Spinal cord (tissue), 9 donors: ENCODE measurements at regions not wholly inside any gene's neighbourhood (a gene's known extent, or its start where the extent isn't known, plus 50 kb on each side); places are given as distances from the start of the nearest gene placed in this dataset.
A peak's percentile ranks its signal among the peaks of the same experiment; 100 is the strongest.

Experiments used
- DNase-seq, 6 donors: peaks; one replicate each; pipeline versions ENCODE4 v3.0.0 to v3.0.0-alpha.2; 2013 to 2015; ENCODE audit warnings: low spot score in 6 of 6, low read depth in 4 of 6
- H3K27ac ChIP-seq: one replicate; pipeline ENCODE4 v1.5.1; 2013; ENCODE audit warnings: low read depth, low read length, control low read depth
- H3K27me3 ChIP-seq: one replicate; pipeline ENCODE4 v1.6.1; 2013; ENCODE audit warnings: low read length; ENCODE audit not compliant: control insufficient read depth, insufficient read depth
- H3K36me3 ChIP-seq: one replicate; pipeline ENCODE4 v1.6.1; 2013; ENCODE audit warnings: low read length; ENCODE audit not compliant: control insufficient read depth, insufficient read depth
- H3K4me1 ChIP-seq: one replicate; pipeline ENCODE4 v1.6.1; 2013; ENCODE audit warnings: low read length; ENCODE audit not compliant: control insufficient read depth, insufficient read depth
- H3K4me3 ChIP-seq: one replicate; pipeline ENCODE4 v1.5.1; 2013; ENCODE audit warnings: low read depth, low read length, control low read depth
- H3K9me3 ChIP-seq: one replicate; pipeline ENCODE4 v1.6.1; 2013; ENCODE audit warnings: low read length; ENCODE audit not compliant: control insufficient read depth, insufficient read depth
- WGBS: methylation state at CpG from one replicate; pipeline ENCODE4 v1.1.5; 2013; ENCODE audit warnings: missing lambda C conversion rate; ENCODE audit not compliant: insufficient coverage; 5-methylcytosine and 5-hydroxymethylcytosine counted together
- donor health status: healthy.

DNA sequence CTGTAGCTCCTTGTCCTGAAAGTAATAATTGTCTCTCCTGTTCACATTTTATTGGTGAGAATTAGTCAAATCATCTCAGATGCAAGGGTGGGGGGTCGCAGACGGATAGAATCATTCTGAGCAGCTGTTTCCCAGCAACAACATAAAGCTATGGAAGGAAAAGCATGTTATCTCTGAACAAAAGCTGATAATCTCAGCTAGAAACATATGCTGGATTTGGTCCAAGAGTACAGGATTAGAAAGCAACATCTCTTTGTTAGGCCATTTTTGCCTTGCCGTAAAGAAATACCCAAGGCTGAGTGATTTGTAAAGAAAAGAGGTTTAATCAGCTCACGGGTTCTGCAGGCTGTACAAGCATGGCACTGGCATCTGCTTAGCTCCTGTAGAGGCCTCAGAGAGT is 472.8 kb upstream of the BOD1L1 start:
- H3K4me1 ChIP-seq: no peaks in the 10 kb centered on the region
- no peak overlapping the region for H3K4me3 ChIP-seq
- 67% methylated on average over 1 of the region's 4 CpGs for WGBS
- H3K27ac ChIP-seq: no peak overlapping the region
- no peaks in the 10 kb centered on the region for H3K36me3 ChIP-seq
- H3K27me3 ChIP-seq: no peaks in the 10 kb centered on the region
- DNase-seq: peak in 2 of 6 donors; percentile 40 to 59
- H3K9me3 ChIP-seq: no peaks in the 10 kb centered on the region

DNA sequence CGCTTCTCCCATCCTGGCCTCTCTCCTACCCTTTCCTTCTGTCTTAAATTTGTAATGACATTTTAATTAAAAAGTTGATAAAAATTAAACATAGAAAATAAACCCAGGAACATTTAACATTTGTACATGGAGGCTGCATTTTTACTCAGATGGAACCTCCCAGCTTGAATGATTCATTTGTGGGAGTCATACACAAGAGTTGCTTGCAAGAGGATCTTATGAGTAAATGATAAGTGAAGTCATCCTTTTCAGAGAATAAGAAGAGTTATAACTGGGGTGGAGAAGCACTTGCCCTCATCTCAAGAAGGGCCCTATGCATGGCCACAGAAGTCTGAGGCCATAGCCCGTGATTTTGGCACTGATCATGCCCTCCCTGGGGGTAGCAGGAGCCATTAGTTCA is 482.9 kb upstream of the BOD1L1 start:
- no peaks in the 10 kb centered on the region for H3K27me3 ChIP-seq
- no peak overlapping the region for H3K4me3 ChIP-seq
- no peaks in the 10 kb centered on the region for H3K9me3 ChIP-seq
- no peak overlapping the region for H3K27ac ChIP-seq
- H3K4me1 ChIP-seq: no peaks in the 10 kb centered on the region
- peak in 1 of 6 donors; percentile 15 for DNase-seq
- no CpG with 5 or more reads among the region's 2 CpGs for WGBS
- H3K36me3 ChIP-seq: no peaks in the 10 kb centered on the region

DNA sequence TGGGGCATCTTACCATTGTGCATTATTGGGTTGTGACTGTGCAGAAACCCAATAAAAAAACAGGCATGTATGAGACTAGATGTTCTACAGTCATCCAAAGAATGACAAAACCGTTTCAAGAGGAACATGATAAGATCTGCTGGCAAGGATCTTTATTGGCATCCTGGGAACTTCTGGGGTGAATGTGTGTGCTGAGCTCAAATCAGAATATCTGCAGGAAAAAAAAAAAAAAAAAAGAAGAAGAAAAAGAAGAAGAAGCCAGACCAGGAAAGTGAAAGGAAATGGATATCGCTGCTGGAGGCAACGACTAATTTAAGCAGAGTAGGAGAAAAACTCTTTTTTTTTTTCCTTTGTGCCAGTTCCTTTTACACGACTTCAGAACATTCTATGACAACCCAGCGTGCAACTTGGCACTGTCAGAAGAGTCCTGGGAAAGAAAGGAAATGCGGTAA is 484.2 kb upstream of the BOD1L1 start:
- Histone ChIP-seq H3K36me3 (no peaks in the 10 kb centered on the region), H3K4me1 (no peaks in the 10 kb centered on the region), H3K4me3 (no peak overlapping the region), H3K27ac (no peak overlapping the region), H3K9me3 (no peaks in the 10 kb centered on the region), H3K27me3 (no peaks in the 10 kb centered on the region)
- peak in 2 of 6 donors; percentile 60 to 65 for DNase-seq
- 17% methylated on average over 1 of the region's 6 CpGs for WGBS

DNA sequence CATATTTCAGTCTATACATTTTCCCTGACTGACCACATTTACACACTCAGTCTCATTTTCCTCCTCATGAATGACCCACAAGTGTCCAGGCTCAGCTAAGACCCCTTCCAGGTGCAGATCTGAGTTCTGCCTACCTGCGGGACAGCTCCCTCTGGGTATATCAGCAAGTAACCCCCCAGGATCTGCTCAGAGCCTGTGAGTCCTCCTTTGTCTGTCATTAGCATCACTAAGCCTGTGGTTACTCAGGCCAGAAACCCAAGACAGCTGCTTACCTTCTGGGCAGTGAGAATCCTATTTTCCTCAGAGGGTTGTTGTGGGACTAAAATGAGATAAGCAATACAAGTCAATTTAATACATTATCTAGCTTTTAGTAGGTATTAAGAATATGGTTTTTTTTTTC is 487.6 kb upstream of the BOD1L1 start:
- Histone ChIP-seq H3K36me3 (no peaks in the 10 kb centered on the region), H3K27me3 (no peaks in the 10 kb centered on the region), H3K4me1 (no peaks in the 10 kb centered on the region), H3K4me3 (no peak overlapping the region), H3K27ac (no peak overlapping the region), H3K9me3 (no peaks in the 10 kb centered on the region)
- 57% methylated on average over 1 of the region's 1 CpG for WGBS
- no peak for DNase-seq

DNA sequence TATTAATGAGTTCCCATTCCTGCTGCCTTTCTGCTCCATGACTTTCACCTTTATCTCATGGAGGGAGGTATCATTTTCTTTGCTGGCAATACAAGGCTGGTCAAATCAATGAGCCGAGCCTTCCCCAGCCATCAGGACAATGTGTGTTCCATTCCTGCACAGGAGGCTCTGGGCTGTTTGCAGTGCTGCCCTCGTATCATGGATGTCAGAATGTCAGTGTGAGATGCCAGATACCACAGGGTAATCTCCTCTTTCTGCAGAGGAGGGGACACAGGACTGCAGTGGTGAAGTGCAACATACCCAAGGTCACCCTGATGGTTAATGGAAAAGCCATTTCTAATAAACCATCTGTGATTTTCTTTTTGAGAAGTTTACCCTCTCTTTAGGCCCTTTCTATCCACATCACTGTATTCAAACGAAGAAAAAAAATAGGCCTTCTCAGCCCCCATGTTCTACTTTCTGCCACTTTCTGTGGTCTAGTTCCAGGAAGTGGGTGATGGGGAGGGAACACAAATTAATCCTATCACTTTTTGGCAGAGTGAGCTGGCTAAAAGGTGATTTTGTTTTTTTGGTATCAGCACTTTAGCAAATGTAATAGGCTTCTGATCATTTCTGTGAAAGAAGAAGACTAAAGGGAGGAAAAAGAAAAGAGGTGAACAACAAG is 490.2 kb upstream of the BOD1L1 start:
- no peaks in the 10 kb centered on the region for H3K27me3 ChIP-seq
- no peak overlapping the region for H3K4me3 ChIP-seq
- no peak overlapping the region for H3K27ac ChIP-seq
- 91% methylated on average over 2 of the region's 3 CpGs for WGBS
- no peaks in the 10 kb centered on the region for H3K9me3 ChIP-seq
- no peak for DNase-seq
- H3K4me1 ChIP-seq: no peaks in the 10 kb centered on the region
- H3K36me3 ChIP-seq: no peaks in the 10 kb centered on the region

DNA sequence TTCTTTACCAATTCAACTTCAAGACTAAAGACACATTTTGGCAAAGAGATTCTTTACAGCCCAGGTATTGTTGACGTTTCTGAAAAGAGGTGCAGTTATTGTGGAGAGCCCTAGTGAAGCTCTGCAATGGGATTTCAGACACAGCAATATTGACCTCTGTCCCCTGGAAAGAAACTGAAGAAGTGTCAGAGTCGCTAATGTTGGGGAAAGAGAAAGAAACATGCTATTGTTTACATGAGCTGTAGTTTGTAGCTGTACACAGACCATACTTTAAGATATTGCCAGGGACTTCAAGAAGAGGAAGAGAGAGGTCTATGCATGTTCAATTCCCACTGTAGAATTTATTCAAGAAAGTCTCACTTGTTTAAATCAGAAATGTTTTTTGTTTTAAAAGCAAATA is 497.3 kb upstream of the BOD1L1 start:
- Histone ChIP-seq H3K9me3 (no peaks in the 10 kb centered on the region), H3K4me3 (no peak overlapping the region), H3K4me1 (no peaks in the 10 kb centered on the region), H3K36me3 (no peaks in the 10 kb centered on the region), H3K27ac (no peak overlapping the region), H3K27me3 (no peaks in the 10 kb centered on the region)
- no CpG with 5 or more reads among the region's 2 CpGs for WGBS
- no peak for DNase-seq

DNA sequence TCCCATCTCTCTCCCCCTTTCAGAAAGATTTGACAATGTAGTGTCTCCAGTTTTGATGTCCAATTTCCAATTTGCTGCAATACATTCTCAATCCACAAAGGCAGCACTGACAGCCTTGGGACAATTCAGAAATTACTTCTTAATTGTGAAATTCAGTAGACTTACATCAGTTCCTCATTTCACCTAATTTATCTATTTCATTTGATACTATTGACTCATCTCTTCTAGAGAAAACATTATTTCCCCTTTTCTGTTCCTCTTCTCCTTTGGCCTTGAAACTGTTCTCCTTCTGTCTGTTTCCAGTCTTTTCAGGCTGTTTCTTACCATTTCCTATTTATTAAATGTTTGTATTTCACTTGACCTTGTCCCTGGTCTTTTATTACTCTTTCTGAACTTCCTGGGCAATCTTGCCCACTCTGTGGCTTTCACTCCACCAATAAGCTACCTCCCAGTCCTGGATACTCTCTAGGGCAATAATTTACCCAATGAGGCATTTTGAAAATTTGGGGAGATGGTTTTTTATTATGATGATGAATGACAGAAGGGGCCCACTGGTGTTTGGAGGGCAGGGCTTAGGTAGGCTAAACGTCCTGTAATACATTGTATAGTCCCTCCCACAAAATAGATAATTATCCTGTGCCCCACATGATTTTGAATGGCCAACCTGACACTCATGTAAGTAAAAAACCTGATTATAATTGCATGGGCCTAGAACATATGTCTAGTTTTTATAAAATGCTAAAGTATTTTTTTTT is 498.0 kb upstream of the BOD1L1 start:
- Histone ChIP-seq H3K4me3 (no peak overlapping the region), H3K4me1 (no peaks in the 10 kb centered on the region), H3K27me3 (no peaks in the 10 kb centered on the region), H3K27ac (no peak overlapping the region), H3K36me3 (no peaks in the 10 kb centered on the region), H3K9me3 (no peaks in the 10 kb centered on the region)
- no peak for DNase-seq
- no CpG with 5 or more reads among the region's 1 CpG for WGBS

DNA sequence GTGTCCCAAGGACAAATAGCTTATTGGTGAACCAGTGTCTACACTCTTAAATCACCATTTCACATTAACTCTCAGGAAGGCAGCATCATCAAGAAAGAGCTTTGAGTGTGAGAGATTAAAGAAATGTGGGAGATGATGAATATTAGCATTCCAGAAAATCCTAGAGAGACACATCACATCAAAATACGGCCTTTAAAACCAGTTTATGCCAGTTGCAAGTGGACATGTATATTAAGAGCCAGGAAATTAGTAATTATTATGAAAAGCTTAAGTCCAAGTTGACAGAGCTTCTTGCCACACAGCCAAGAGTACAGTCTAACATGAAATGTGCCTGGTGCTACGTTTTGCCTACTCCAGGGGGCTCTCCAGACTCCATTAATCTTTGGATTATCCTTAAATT is 503.0 kb upstream of the BOD1L1 start:
- no peak for DNase-seq
- no peak overlapping the region for H3K4me3 ChIP-seq
- no peaks in the 10 kb centered on the region for H3K27me3 ChIP-seq
- no peaks in the 10 kb centered on the region for H3K36me3 ChIP-seq
- H3K9me3 ChIP-seq: no peaks in the 10 kb centered on the region
- H3K27ac ChIP-seq: no peak overlapping the region
- H3K4me1 ChIP-seq: no peaks in the 10 kb centered on the region
- no CpG with 5 or more reads among the region's 2 CpGs for WGBS

DNA sequence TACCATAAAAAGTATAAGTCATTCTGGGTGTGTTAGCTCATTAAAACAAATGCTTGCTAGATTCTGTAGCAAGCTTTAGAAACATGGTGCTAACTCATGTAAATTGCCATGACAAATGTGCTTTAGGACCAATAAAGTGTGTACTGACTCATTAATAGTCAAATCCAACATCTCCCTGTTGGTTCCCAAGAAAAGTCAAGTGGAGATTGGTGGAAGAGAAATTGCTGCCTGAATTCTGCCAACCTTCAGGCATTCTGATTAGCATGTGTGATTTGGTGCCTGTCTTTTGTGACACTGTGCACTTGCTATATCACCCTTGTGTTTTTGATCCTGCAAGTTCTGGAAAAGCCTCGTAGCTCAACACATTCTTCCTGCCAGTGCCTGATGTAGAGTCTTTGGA is 503.8 kb upstream of the BOD1L1 start:
- whole genome bisulfite sequencing: no CpG with 5 or more reads among the region's 1 CpG
- peak in 2 of 6 donors; percentile 14 to 54 for DNase-seq
- no peak overlapping the region for H3K4me3 ChIP-seq
- H3K27ac ChIP-seq: no peak overlapping the region
- H3K27me3 ChIP-seq: no peaks in the 10 kb centered on the region
- H3K9me3 ChIP-seq: no peaks in the 10 kb centered on the region
- no peaks in the 10 kb centered on the region for H3K36me3 ChIP-seq
- H3K4me1 ChIP-seq: no peaks in the 10 kb centered on the region

DNA sequence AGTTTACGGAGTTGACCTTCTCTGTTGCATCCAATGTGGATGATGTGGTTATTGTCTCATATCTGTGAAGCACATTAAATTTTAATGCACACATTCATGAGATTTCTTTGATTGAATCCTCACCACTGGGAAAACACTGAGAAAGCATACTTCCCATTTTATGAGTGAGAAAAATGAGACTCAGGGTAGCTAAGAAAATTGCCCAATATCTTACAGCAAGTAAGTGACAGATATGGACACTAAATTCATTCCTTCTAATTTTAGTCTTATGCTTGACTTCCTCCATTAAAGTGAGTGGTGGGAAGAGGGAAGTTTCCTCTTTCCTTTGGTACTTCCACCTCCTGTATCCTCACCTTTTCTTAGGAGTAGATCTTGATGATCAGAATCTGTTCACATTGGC is 504.8 kb upstream of the BOD1L1 start:
- no peak for DNase-seq
- H3K36me3 ChIP-seq: no peaks in the 10 kb centered on the region
- WGBS: no CpG with 5 or more reads among the region's 1 CpG
- H3K4me1 ChIP-seq: no peaks in the 10 kb centered on the region
- no peaks in the 10 kb centered on the region for H3K9me3 ChIP-seq
- no peak overlapping the region for H3K4me3 ChIP-seq
- no peaks in the 10 kb centered on the region for H3K27me3 ChIP-seq
- no peak overlapping the region for H3K27ac ChIP-seq
